ENCODE measurements at regions not wholly inside any gene's neighbourhood (a gene's known extent, or its start where the extent isn't known, plus 50 kb on each side); places are given as distances from the start of the nearest gene placed in this dataset.
"Not testable (repeated sequence)": the region's sequence is repeated elsewhere in the genome, so short reads cannot be mapped to it uniquely, and the experiment has no call there.

GRCh38 chr3:88795503-88795902, 311.9 kb upstream of the EPHA3 start:
- DNase-seq (ENCODE audit: low spot score), result no peak

- no peak for DNase-seq (ENCODE audit: low spot score)
Observed at GRCh38 chr3:88807491-88808105, 299.8 kb upstream of the EPHA3 start.

- DNase-seq (ENCODE audit: low spot score), result no peak
Observed at GRCh38 chr3:88809993-88810392, 297.4 kb upstream of the EPHA3 start.

- no peak for DNase-seq (ENCODE audit: low spot score)
Observed at GRCh38 chr3:88810455-88810854, 297.0 kb upstream of the EPHA3 start.

- no peak for DNase-seq (ENCODE audit: low spot score)
Observed at GRCh38 chr3:88811096-88811495, 296.3 kb upstream of the EPHA3 start.

GRCh38 chr3:88812576-88812975, 294.8 kb upstream of the EPHA3 start:
- DNase-seq (ENCODE audit: low spot score), result no peak

- no peak for DNase-seq (ENCODE audit: low spot score)
Observed at GRCh38 chr3:88816445-88816844, 291.0 kb upstream of the EPHA3 start.

GRCh38 chr3:88824666-88825564, 282.5 kb upstream of the EPHA3 start:
- DNase-seq (ENCODE audit: low spot score), result no peak

GRCh38 chr3:88828466-88828865, 279.0 kb upstream of the EPHA3 start:
- no peak for DNase-seq (ENCODE audit: low spot score)

GRCh38 chr3:88852606-88853005, 254.8 kb upstream of the EPHA3 start:
- DNase-seq (ENCODE audit: low spot score), result no peak

- DNase-seq (ENCODE audit: low spot score), result no peak
Observed at GRCh38 chr3:88863196-88863595, 244.2 kb upstream of the EPHA3 start.

- no peak for DNase-seq (ENCODE audit: low spot score)
Observed at GRCh38 chr3:88876724-88877123, 230.7 kb upstream of the EPHA3 start.

- DNase-seq (ENCODE audit: low spot score), result no peak
Observed at GRCh38 chr3:88879905-88880304, 227.5 kb upstream of the EPHA3 start.

- no peak for DNase-seq (ENCODE audit: low spot score)
Observed at GRCh38 chr3:88882121-88882520, 225.3 kb upstream of the EPHA3 start.

GRCh38 chr3:88886624-88887023, 220.8 kb upstream of the EPHA3 start:
- DNase-seq (ENCODE audit: low spot score), result not testable (repeated sequence)

GRCh38 chr3:88896026-88896425, 211.4 kb upstream of the EPHA3 start:
- no peak for DNase-seq (ENCODE audit: low spot score)

GRCh38 chr3:88912294-88912877, 195.0 kb upstream of the EPHA3 start:
- no peak for DNase-seq (ENCODE audit: low spot score)

GRCh38 chr3:88918841-88919240, 188.6 kb upstream of the EPHA3 start:
- no peak for DNase-seq (ENCODE audit: low spot score)

- no peak for DNase-seq (ENCODE audit: low spot score)
Observed at GRCh38 chr3:88921986-88922385, 185.4 kb upstream of the EPHA3 start.

GRCh38 chr3:88926221-88926620, 181.2 kb upstream of the EPHA3 start:
- DNase-seq (ENCODE audit: low spot score), result no peak

GRCh38 chr3:88930611-88931010, 176.8 kb upstream of the EPHA3 start:
- no peak for DNase-seq (ENCODE audit: low spot score)

GRCh38 chr3:88936831-88937230, 170.6 kb upstream of the EPHA3 start:
- DNase-seq (ENCODE audit: low spot score), result no peak

- no peak for DNase-seq (ENCODE audit: low spot score)
Observed at GRCh38 chr3:88940296-88940695, 167.1 kb upstream of the EPHA3 start.
